ENCODE measurements at regions not wholly inside any gene's neighbourhood (a gene's known extent, or its start where the extent isn't known, plus 50 kb on each side); places are given as distances from the start of the nearest gene placed in this dataset.

GRCh38 chr9:105148328-105149006, 96.0 kb upstream of the SLC44A1 start:
- DNase-seq: no peak

- DNase-seq: peak; percentile 64
These were observed 93.3 kb upstream of the SLC44A1 start for GRCh38 chr9:105150991-105151685.

- no peak for DNase-seq
These were observed 92.8 kb upstream of the SLC44A1 start for GRCh38 chr9:105151686-105151995.

- DNase-seq: peak; percentile 50
These were observed 89.7 kb upstream of the SLC44A1 start for GRCh38 chr9:105154723-105155191.

GRCh38 chr9:105157171-105157583, 87.3 kb upstream of the SLC44A1 start:
- DNase-seq: peak; percentile 73

GRCh38 chr9:105158020-105158419, 86.4 kb upstream of the SLC44A1 start:
- DNase-seq: no peak

GRCh38 chr9:105158898-105159297, 85.6 kb upstream of the SLC44A1 start:
- no peak for DNase-seq

- no peak for DNase-seq
These were observed 75.6 kb upstream of the SLC44A1 start for GRCh38 chr9:105168870-105169319.

GRCh38 chr9:105171076-105171475, 73.4 kb upstream of the SLC44A1 start:
- DNase-seq: no peak

GRCh38 chr9:105171589-105171988, 72.9 kb upstream of the SLC44A1 start:
- DNase-seq: no peak

GRCh38 chr9:105172436-105172835, 72.0 kb upstream of the SLC44A1 start:
- DNase-seq: no peak

- DNase-seq: no peak
These were observed 71.1 kb upstream of the SLC44A1 start for GRCh38 chr9:105173306-105173705.

- no peak for DNase-seq
These were observed 70.6 kb upstream of the SLC44A1 start for GRCh38 chr9:105173826-105174225.

- DNase-seq: no peak
These were observed 68.3 kb upstream of the SLC44A1 start for GRCh38 chr9:105176194-105176593.

GRCh38 chr9:105178076-105178475, 66.4 kb upstream of the SLC44A1 start:
- no peak for DNase-seq

GRCh38 chr9:105187781-105188180, 56.7 kb upstream of the SLC44A1 start:
- peak; percentile 77 for DNase-seq

GRCh38 chr9:105188746-105189145, 55.7 kb upstream of the SLC44A1 start:
- DNase-seq: no peak

GRCh38 chr9:105191508-105192121, 52.8 kb upstream of the SLC44A1 start:
- DNase-seq: no peak

GRCh38 chr9:105193560-105193959, 50.9 kb upstream of the SLC44A1 start:
- no peak for DNase-seq

- DNase-seq: no peak
These were observed 50.2 kb upstream of the SLC44A1 start for GRCh38 chr9:105194234-105194633.
